PC-3 (cell line): ENCODE measurements at regions not wholly inside any gene's neighbourhood (a gene's known extent, or its start where the extent isn't known, plus 50 kb on each side); places are given as distances from the start of the nearest gene placed in this dataset.

Experiments
- ATAC-seq: fragments of 200-7000 bp; cut with Tn5 transposase; 2 replicates; pipeline ENCODE4 v1.9.1; 2020; ENCODE audit warnings: mild to moderate bottlenecking, moderate library complexity
- BruUV-seq: library from RNA; stranded (reverse); fragments of 400-500 nt; replicated peaks from 2 replicates; lab custom pipeline; 2021; lab: Mats Ljungman, UMichigan
- CTCF ChIA-PET: fragments of 300-600 bp; sonication (Branson Sonifier 250); formaldehyde crosslinking; loops from one replicate; lab custom pipeline; 2022; ENCODE audit warnings: antibody characterized with exemption; lab: Charles Lee
- POLR2A ChIA-PET: fragments of 300-600 bp; sonication (Branson Sonifier 250); formaldehyde crosslinking; loops from one replicate; lab custom pipeline; 2022; ENCODE audit warnings: antibody characterized with exemption; ENCODE audit not compliant: unreplicated experiment; lab: Charles Lee
- DNase-seq: peaks from one replicate; pipeline ENCODE4 v3.0.0-alpha.2; 2015
- H2AFZ ChIP-seq: fragments of 300-600 bp; sonication (generic); 2 replicates; pipeline ENCODE4 v1.6.0; 2016; ENCODE audit warnings: antibody characterized with exemption, low read length
- H3F3A ChIP-seq: fragments of 300-600 bp; sonication (generic); one replicate; pipeline ENCODE4 v1.6.0; 2017; ENCODE audit warnings: antibody characterized with exemption, low read length, control low read depth, mild to moderate bottlenecking; ENCODE audit not compliant: unreplicated experiment
- H3K27ac ChIP-seq: fragments of 300-600 bp; sonication (generic); 2 replicates; pipeline ENCODE4 v1.5.1; 2016; ENCODE audit warnings: mild to moderate bottlenecking, low read length
- H3K27me3 ChIP-seq: fragments of 300-600 bp; sonication (generic); 2 replicates; pipeline ENCODE4 v1.6.1; 2016; ENCODE audit warnings: low read length, mixed read lengths
- H3K36me3 ChIP-seq: fragments of 300-600 bp; sonication (generic); 2 replicates; pipeline ENCODE4 v1.6.1; 2016; ENCODE audit warnings: low read depth, mixed run types, low read length, mixed read lengths
- H3K4me1 ChIP-seq: fragments of 300-600 bp; sonication (generic); 2 replicates; pipeline ENCODE4 v1.5.1; 2016; ENCODE audit warnings: low read length; ENCODE audit not compliant: insufficient read depth
- H3K4me2 ChIP-seq: fragments of 300-600 bp; sonication (generic); 2 replicates; pipeline ENCODE4 v1.6.0; 2016; ENCODE audit warnings: low read length
- H3K4me3 ChIP-seq: fragments of 300-600 bp; sonication (generic); 2 replicates; pipeline ENCODE4 v1.5.1; 2016; ENCODE audit warnings: mild to moderate bottlenecking, low read length, mixed read lengths
- H3K79me2 ChIP-seq: fragments of 300-600 bp; sonication (generic); 2 replicates; pipeline ENCODE4 v1.6.1; 2017; ENCODE audit warnings: low read length, mixed read lengths
- H3K9ac ChIP-seq: fragments of 300-600 bp; sonication (generic); 2 replicates; pipeline ENCODE4 v1.6.0; 2016; ENCODE audit warnings: mild to moderate bottlenecking, low read length
- H3K9me2 ChIP-seq: fragments of 300-600 bp; sonication (generic); replicated peaks from 2 replicates; pipeline ENCODE4 v1.6.1; 2016; ENCODE audit warnings: mixed run types, low read length, mixed read lengths
- H3K9me3 ChIP-seq: fragments of 300-600 bp; sonication (generic); 2 replicates; pipeline ENCODE4 v1.6.1; 2016; ENCODE audit warnings: low read length, mixed read lengths
- H4K20me1 ChIP-seq: fragments of 300-600 bp; sonication (generic); 2 replicates; pipeline ENCODE4 v1.6.1; 2016; ENCODE audit warnings: low read length, mixed read lengths
- EZH2 ChIP-seq: fragments of 300-600 bp; sonication (generic); IDR thresholded peaks from one replicate; pipeline ENCODE4 v1.6.1; 2017; ENCODE audit warnings: antibody characterized with exemption, mild to moderate bottlenecking, low read length; ENCODE audit not compliant: unreplicated experiment
- EZH2phosphoT487 ChIP-seq: fragments of 300-600 bp; sonication (generic); IDR thresholded peaks from 2 replicates; pipeline ENCODE4 v1.6.1; 2018; ENCODE audit warnings: mild to moderate bottlenecking, antibody characterized with exemption, low read length, borderline replicate concordance
- intact Hi-C: fragments of 100-400 bp; cut with micrococcal nuclease; formaldehyde crosslinking; loops from 2 replicates; pipeline ENCODE4 v1.9.0; 2023
- TF ChIP-seq, protein P1 (sequence below): fragments of 300-600 bp; sonication (generic); conservative IDR thresholded peaks from 2 replicates; pipeline ENCODE4 v1.5.1; 2017; ENCODE audit warnings: antibody characterized with exemption, low read depth, mild to moderate bottlenecking, low read length

DNA sequence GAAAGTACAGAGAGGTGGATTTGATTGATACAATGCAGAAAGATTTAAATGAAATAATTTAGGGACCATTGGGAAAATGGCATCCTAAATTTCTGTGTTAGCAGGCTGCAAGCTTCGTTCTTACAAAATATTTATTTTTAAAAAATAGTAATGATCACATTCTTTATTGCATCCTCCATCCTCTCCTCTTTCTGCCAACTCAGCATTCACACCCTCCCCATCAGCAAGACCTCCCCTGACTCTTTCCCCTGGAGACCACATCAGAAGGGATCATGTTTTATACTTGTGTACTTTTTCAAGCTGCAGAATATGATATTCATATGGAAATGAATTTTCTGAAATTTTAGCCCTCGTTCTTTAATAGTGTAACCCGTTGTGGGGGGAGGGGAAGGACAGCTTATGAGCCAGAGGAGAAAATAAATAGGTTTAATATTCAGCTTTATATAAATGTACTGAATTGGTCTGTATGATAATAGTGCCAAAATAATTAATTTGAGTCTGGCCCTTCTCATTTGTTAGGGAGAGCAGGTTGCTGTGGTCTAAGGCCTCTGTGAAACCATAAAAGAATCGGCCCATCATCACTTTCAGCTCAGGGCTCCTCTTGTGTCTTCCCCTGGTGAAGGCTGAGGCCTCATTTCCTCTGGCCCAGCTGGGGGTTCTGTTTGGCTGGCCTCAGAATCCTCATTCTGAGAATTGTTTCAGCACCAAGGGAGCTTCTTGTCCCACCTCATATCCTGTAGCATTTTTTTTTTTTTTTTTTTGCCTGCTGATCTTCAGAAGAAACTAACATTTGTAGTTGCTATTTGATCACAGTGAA, 330.8 kb downstream of the TXNL1 start:
- no peak overlapping the region for H3K27ac ChIP-seq
- no peak for DNase-seq
- no peaks in the 10 kb centered on the region for H3K9me2 ChIP-seq
- H3K9ac ChIP-seq = no peak overlapping the region
- CTCF ChIA-PET = no interaction called here
- intact Hi-C loops = no loop called here
- H3K9me3 ChIP-seq = no peaks in the 10 kb centered on the region
- H3K4me1 ChIP-seq = no peaks in the 10 kb centered on the region
- no peaks in the 10 kb centered on the region for H4K20me1 ChIP-seq
- no peaks in the 10 kb centered on the region for H3F3A ChIP-seq
- ATAC-seq = no peak
- no peak overlapping the region for H3K4me3 ChIP-seq
- H2AFZ ChIP-seq = no peak overlapping the region
- no TSS peak for BruUV-seq
- no peak overlapping the region for H3K4me2 ChIP-seq
- H3K79me2 ChIP-seq = no peaks in the 10 kb centered on the region
- TF ChIP-seq, protein P1, sequence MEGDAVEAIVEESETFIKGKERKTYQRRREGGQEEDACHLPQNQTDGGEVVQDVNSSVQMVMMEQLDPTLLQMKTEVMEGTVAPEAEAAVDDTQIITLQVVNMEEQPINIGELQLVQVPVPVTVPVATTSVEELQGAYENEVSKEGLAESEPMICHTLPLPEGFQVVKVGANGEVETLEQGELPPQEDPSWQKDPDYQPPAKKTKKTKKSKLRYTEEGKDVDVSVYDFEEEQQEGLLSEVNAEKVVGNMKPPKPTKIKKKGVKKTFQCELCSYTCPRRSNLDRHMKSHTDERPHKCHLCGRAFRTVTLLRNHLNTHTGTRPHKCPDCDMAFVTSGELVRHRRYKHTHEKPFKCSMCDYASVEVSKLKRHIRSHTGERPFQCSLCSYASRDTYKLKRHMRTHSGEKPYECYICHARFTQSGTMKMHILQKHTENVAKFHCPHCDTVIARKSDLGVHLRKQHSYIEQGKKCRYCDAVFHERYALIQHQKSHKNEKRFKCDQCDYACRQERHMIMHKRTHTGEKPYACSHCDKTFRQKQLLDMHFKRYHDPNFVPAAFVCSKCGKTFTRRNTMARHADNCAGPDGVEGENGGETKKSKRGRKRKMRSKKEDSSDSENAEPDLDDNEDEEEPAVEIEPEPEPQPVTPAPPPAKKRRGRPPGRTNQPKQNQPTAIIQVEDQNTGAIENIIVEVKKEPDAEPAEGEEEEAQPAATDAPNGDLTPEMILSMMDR = no peak
- TF ChIP-seq EZH2phosphoT487 (no peak), EZH2 (no peak)
- H3K36me3 ChIP-seq = no peaks in the 10 kb centered on the region
- H3K27me3 ChIP-seq = no peaks in the 10 kb centered on the region
- POLR2A ChIA-PET = no interaction called here

DNA sequence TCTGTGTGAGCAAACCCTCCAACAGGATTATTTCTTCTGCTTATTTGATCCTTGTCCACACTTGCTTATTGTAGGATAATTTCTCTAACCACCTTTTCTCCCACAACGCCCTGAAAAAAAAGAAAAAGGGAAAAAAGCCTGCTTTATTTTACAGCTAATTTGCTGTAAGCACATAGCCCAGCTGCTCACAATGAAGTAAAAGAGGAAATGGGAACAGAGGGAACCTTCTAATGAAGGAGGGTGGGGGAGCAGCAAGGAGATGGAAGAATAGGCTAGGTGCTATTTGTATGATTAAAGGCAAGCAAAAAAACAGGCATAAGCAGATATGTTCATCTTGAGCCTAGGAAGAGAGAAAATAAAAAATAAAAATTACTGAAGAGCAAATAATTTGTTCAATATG, 331.6 kb downstream of the TXNL1 start:
- Histone ChIP-seq H3K27ac (no peak overlapping the region), H3K79me2 (no peaks in the 10 kb centered on the region), H4K20me1 (no peaks in the 10 kb centered on the region), H3K9me3 (no peaks in the 10 kb centered on the region), H3K36me3 (no peaks in the 10 kb centered on the region), H3K4me2 (no peak overlapping the region), H2AFZ (no peak overlapping the region), H3K4me3 (no peak overlapping the region), H3F3A (no peaks in the 10 kb centered on the region), H3K27me3 (no peaks in the 10 kb centered on the region), H3K9ac (no peak overlapping the region), H3K4me1 (no peaks in the 10 kb centered on the region), H3K9me2 (no peaks in the 10 kb centered on the region)
- ATAC-seq (no peak), DNase-seq (no peak)
- TF ChIP-seq, protein P1 = no peak
- TF ChIP-seq EZH2 (no peak), EZH2phosphoT487 (no peak)
- ChIA-PET POLR2A (no interaction called here), CTCF (no interaction called here)
- intact Hi-C loops = no loop called here
- no TSS peak for BruUV-seq

DNA sequence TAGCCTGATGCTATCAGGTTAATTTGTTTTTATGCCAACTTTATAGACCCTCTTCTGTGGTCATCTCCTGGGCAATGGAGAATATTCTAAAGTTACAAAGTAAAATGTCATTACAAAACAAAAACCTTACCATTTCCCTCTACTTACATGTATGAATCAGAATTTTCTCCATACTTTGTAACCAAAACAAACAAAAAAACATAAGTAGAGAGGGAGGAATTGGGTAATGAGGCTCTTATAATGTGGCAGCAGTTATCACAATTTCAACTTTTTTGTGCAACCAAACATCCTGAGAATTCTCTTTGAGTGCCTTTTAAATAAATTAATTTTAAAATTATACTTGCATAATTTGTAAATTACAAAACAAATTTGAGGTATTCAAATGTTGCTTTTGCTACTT, 332.8 kb downstream of the TXNL1 start:
- H3K36me3 ChIP-seq = no peaks in the 10 kb centered on the region
- H3F3A ChIP-seq = no peaks in the 10 kb centered on the region
- no TSS peak for BruUV-seq
- H3K9me3 ChIP-seq = no peaks in the 10 kb centered on the region
- ChIA-PET CTCF (no interaction called here), POLR2A (no interaction called here)
- intact Hi-C loops = no loop called here
- no peak overlapping the region for H3K27ac ChIP-seq
- ATAC-seq (no peak), DNase-seq (peak; percentile 8)
- no peaks in the 10 kb centered on the region for H3K4me1 ChIP-seq
- no peak overlapping the region for H3K4me2 ChIP-seq
- H3K27me3 ChIP-seq = no peaks in the 10 kb centered on the region
- H3K9ac ChIP-seq = no peak overlapping the region
- no peak overlapping the region for H2AFZ ChIP-seq
- H3K79me2 ChIP-seq = no peaks in the 10 kb centered on the region
- no peak overlapping the region for H3K4me3 ChIP-seq
- no peak for TF ChIP-seq EZH2
- no peak for TF ChIP-seq EZH2phosphoT487
- H3K9me2 ChIP-seq = no peaks in the 10 kb centered on the region
- no peaks in the 10 kb centered on the region for H4K20me1 ChIP-seq
